ENCODE measurements at regions not wholly inside any gene's neighbourhood (a gene's known extent, or its start where the extent isn't known, plus 50 kb on each side); places are given as distances from the start of the nearest gene placed in this dataset.

DNA sequence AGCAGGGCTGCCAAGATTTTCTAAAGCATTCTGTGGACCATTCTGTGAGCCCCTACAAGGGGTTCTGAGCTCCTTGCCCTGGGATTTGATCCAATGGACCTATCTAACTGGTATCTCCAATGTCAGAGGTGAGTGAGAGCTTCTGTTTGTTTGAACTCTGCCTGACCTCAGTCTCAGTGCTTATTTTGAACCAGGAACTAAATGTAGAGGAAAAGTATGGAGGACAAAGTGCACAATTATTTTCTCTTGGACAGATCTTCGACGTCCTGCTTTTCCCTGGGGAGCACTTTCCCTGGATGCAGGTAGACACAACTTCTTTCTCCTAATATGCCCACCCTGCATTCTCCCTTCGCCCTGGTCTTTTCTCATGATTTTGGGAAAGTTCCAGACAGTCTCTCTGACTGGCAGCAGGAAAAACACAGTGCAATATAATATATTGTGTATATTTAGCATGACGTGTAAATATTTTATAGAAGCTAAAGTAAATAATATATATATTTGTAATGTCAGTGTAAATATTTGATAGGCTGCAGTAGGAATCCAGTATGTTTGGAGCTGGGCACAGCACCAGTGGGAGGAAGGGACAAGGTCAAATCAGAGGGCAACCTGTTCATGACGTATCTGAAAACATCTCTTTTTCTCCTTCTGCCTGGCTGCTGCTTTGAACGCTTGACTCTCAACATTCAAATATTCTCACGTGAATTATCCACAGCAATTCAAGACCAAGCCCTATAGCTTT is 184.0 kb upstream of the LYZL1 start:
- H3K4me1 ChIP-seq (ENCODE audit: insufficient read depth, low read length, poor library complexity, severe bottlenecking) = no peaks in the 10 kb centered on the region
- no peak overlapping the region for H3K4me3 ChIP-seq (ENCODE audit: low read depth, low read length, poor library complexity, severe bottlenecking)
- no peak overlapping the region for H3K27ac ChIP-seq (ENCODE audit: low read depth, low read length, poor library complexity, severe bottlenecking)
- no peaks in the 10 kb centered on the region for H3K36me3 ChIP-seq (ENCODE audit: insufficient read depth, low read length, poor library complexity, severe bottlenecking)
- no peaks in the 10 kb centered on the region for H3K27me3 ChIP-seq (replicated peaks; ENCODE audit: insufficient read depth, low read depth, low read length, poor library complexity)
- ChIA-PET CTCF (no interaction called here), POLR2A (ENCODE audit: low non-redundant PET) (no interaction called here)
- intact Hi-C loops (cut with micrococcal nuclease; ENCODE audit: unreplicated experiment) = no loop called here
- H3K9me3 ChIP-seq (ENCODE audit: low read depth, low read length, poor library complexity, severe bottlenecking) = no peaks in the 10 kb centered on the region
- DNase-seq (ENCODE audit: low spot score) = no peak
- no TSS peak for BruUV-seq (replicated peaks)
- TF ChIP-seq, protein P1, sequence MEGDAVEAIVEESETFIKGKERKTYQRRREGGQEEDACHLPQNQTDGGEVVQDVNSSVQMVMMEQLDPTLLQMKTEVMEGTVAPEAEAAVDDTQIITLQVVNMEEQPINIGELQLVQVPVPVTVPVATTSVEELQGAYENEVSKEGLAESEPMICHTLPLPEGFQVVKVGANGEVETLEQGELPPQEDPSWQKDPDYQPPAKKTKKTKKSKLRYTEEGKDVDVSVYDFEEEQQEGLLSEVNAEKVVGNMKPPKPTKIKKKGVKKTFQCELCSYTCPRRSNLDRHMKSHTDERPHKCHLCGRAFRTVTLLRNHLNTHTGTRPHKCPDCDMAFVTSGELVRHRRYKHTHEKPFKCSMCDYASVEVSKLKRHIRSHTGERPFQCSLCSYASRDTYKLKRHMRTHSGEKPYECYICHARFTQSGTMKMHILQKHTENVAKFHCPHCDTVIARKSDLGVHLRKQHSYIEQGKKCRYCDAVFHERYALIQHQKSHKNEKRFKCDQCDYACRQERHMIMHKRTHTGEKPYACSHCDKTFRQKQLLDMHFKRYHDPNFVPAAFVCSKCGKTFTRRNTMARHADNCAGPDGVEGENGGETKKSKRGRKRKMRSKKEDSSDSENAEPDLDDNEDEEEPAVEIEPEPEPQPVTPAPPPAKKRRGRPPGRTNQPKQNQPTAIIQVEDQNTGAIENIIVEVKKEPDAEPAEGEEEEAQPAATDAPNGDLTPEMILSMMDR (conservative IDR thresholded peaks at IDR 0.05; ENCODE audit: low read depth, low read length) = no peak
- no peak for TF ChIP-seq EZH2 (IDR thresholded peaks at IDR 0.05; ENCODE audit: borderline replicate concordance, low read depth, low read length, poor library complexity, severe bottlenecking)

DNA sequence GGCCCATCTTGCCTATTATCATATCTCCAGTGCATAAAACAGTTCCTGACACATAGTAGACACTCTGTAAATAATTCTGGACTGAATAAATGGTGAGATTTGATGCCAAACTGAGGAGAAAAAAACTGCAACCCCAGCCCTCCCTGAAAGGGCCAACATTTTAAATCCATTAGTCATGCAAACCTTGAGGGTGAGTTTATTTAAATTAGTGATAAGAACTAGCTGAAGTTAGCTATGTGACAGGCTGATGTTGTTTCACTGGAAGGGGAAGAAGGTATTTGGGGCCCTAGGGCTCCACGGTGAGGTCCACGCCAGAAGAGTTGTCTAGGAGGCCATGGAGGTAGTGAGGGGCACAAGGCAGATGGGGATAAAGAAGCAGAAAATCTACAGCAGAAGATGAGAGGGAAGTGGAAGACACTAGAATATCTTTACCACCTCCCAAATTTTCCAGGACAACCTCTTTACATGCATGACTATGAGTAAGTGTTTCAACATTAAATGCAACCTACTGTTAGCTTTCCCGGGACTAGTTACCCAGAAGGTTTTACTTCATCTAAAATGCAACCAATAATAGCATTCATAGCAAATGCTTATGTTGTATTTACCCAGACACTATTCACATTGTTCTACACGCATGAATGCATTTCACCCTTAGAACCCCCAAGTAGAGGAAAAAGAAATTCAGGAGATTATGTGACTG is 183.2 kb upstream of the LYZL1 start:
- no peaks in the 10 kb centered on the region for H3K27me3 ChIP-seq (replicated peaks; ENCODE audit: insufficient read depth, low read depth, low read length, poor library complexity)
- H3K36me3 ChIP-seq (ENCODE audit: insufficient read depth, low read length, poor library complexity, severe bottlenecking) = no peaks in the 10 kb centered on the region
- no peaks in the 10 kb centered on the region for H3K4me1 ChIP-seq (ENCODE audit: insufficient read depth, low read length, poor library complexity, severe bottlenecking)
- no TSS peak for BruUV-seq (replicated peaks)
- ChIA-PET CTCF (no interaction called here), POLR2A (ENCODE audit: low non-redundant PET) (no interaction called here)
- H3K27ac ChIP-seq (ENCODE audit: low read depth, low read length, poor library complexity, severe bottlenecking) = no peak overlapping the region
- no peak for DNase-seq (ENCODE audit: low spot score)
- intact Hi-C loops (cut with micrococcal nuclease; ENCODE audit: unreplicated experiment) = no loop called here
- H3K4me3 ChIP-seq (ENCODE audit: low read depth, low read length, poor library complexity, severe bottlenecking) = no peak overlapping the region
- TF ChIP-seq, protein P1 (conservative IDR thresholded peaks at IDR 0.05; ENCODE audit: low read depth, low read length) = no peak
- no peak for TF ChIP-seq EZH2 (IDR thresholded peaks at IDR 0.05; ENCODE audit: borderline replicate concordance, low read depth, low read length, poor library complexity, severe bottlenecking)
- H3K9me3 ChIP-seq (ENCODE audit: low read depth, low read length, poor library complexity, severe bottlenecking) = no peaks in the 10 kb centered on the region

DNA sequence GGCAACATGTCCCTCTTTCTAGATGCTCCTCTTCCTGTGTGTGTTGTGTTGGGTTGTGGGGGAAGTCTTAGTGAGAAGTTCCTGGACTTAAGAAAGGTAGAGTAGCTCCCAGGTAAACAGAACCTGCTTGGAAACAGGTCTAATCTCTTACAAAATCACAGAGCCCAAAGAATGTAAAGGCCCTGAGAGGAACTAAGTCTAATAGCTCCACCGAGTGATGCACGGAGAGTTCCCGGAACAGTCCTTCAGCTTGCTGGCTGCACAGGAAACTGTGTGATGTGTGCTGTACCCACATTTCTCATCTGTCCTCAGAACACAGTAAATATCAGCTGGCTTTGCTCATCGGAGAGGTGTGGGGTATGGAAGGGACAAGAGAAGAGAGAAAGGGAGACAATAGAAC is 182.6 kb upstream of the LYZL1 start:
- TF ChIP-seq, protein P1 (conservative IDR thresholded peaks at IDR 0.05; ENCODE audit: low read depth, low read length) = no peak
- no peak for TF ChIP-seq EZH2 (IDR thresholded peaks at IDR 0.05; ENCODE audit: borderline replicate concordance, low read depth, low read length, poor library complexity, severe bottlenecking)
- ChIA-PET CTCF (no interaction called here), POLR2A (ENCODE audit: low non-redundant PET) (no interaction called here)
- no peaks in the 10 kb centered on the region for H3K9me3 ChIP-seq (ENCODE audit: low read depth, low read length, poor library complexity, severe bottlenecking)
- no peaks in the 10 kb centered on the region for H3K27me3 ChIP-seq (replicated peaks; ENCODE audit: insufficient read depth, low read depth, low read length, poor library complexity)
- BruUV-seq (replicated peaks) = no TSS peak
- intact Hi-C loops (cut with micrococcal nuclease; ENCODE audit: unreplicated experiment) = no loop called here
- DNase-seq (ENCODE audit: low spot score) = no peak
- H3K4me3 ChIP-seq (ENCODE audit: low read depth, low read length, poor library complexity, severe bottlenecking) = no peak overlapping the region
- no peaks in the 10 kb centered on the region for H3K4me1 ChIP-seq (ENCODE audit: insufficient read depth, low read length, poor library complexity, severe bottlenecking)
- H3K36me3 ChIP-seq (ENCODE audit: insufficient read depth, low read length, poor library complexity, severe bottlenecking) = no peaks in the 10 kb centered on the region
- no peak overlapping the region for H3K27ac ChIP-seq (ENCODE audit: low read depth, low read length, poor library complexity, severe bottlenecking)

Data from A673 (cell line).